H1 (cell line): ENCODE measurements at regions not wholly inside any gene's neighbourhood (a gene's known extent, or its start where the extent isn't known, plus 50 kb on each side); places are given as distances from the start of the nearest gene placed in this dataset.

Experiments used
- CTCF ChIA-PET: fragments of 300-600 bp; sonication (Branson Sonifier 250); formaldehyde crosslinking; loops from one replicate; lab custom pipeline; 2021; ENCODE audit not compliant: partially characterized antibody; lab: Charles Lee
- POLR2A ChIA-PET: fragments of 300-600 bp; sonication (Branson Sonifier 250); formaldehyde crosslinking; loops from one replicate; lab custom pipeline; 2021; ENCODE audit warnings: inconsistent platforms; ENCODE audit not compliant: partially characterized antibody; lab: Charles Lee
- DNase-seq, 2 experiments: peaks; one replicate each; pipeline versions ENCODE4 v3.0.0 to v3.0.0-alpha.2; 2010 to 2022; ENCODE audit warnings: low spot score in 2 of 2, low read depth in 1 of 2, mixed read lengths in 1 of 2
- FAIRE-seq: peaks from 2 replicates; lab custom pipeline; 2011; peaks lifted over from hg19 to GRCh38; lab: Jason Lieb, UNC
- H2AFZ ChIP-seq: 2 replicates; pipeline ENCODE4 v1.8.1; 2012; ENCODE audit warnings: low read length, inconsistent platforms
- H2AK5ac ChIP-seq: 2 replicates; pipeline ENCODE4 v1.6.1; 2013; ENCODE audit warnings: low read depth, low read length
- H2BK120ac ChIP-seq: replicated peaks from 2 replicates; pipeline ENCODE3; 2013; ENCODE audit warnings: low read depth, low read length, inconsistent platforms
- H2BK12ac ChIP-seq: 2 replicates; pipeline ENCODE4 v1.6.1; 2013; ENCODE audit warnings: low read depth, low read length
- H2BK15ac ChIP-seq: 2 replicates; pipeline ENCODE4 v1.6.1; 2013; ENCODE audit warnings: low read length
- H2BK20ac ChIP-seq: 2 replicates; pipeline ENCODE4 v1.6.1; 2013; ENCODE audit warnings: low read length
- H2BK5ac ChIP-seq: 2 replicates; pipeline ENCODE4 v1.6.1; 2013; ENCODE audit warnings: low read depth, low read length
- H3K14ac ChIP-seq: 2 replicates; pipeline ENCODE4 v1.6.1; 2013; ENCODE audit warnings: inconsistent platforms; ENCODE audit not compliant: insufficient read length
- H3K18ac ChIP-seq: 2 replicates; pipeline ENCODE4 v1.6.1; 2013; ENCODE audit warnings: low read length; ENCODE audit errors: extremely low read depth
- H3K23ac ChIP-seq: 2 replicates; pipeline ENCODE4 v1.6.1; 2013; ENCODE audit warnings: inconsistent platforms; ENCODE audit not compliant: insufficient read length
- H3K23me2 ChIP-seq: 2 replicates; pipeline ENCODE4 v1.6.1; 2013; ENCODE audit warnings: low read depth, low read length
- H3K27ac ChIP-seq: 2 replicates; pipeline ENCODE4 v1.6.1; 2011; ENCODE audit warnings: low read depth, low read length, inconsistent platforms
- H3K27me3 ChIP-seq, 4 experiments: replicated peaks in 1 of 4; 1 replicate in 1 of 4; 2 replicates in 3 of 4; pipeline versions ENCODE4 v1.6.1 to v1.8.1; 2011 to 2013; ENCODE audit warnings: low read length in 3 of 4, mild to moderate bottlenecking in 3 of 4, inconsistent platforms in 2 of 4, mixed read lengths in 2 of 4, moderate library complexity in 1 of 4; ENCODE audit not compliant: control insufficient read depth in 3 of 4, insufficient read depth in 3 of 4; ENCODE audit errors: extremely low read depth in 1 of 4
- H3K36me3 ChIP-seq, 4 experiments: 2 replicates each; pipeline versions ENCODE4 v1.6.1 to v1.8.1; 2011 to 2013; ENCODE audit warnings: mild to moderate bottlenecking in 4 of 4, low read length in 3 of 4, moderate library complexity in 2 of 4, control low read depth in 1 of 4, inconsistent platforms in 1 of 4; ENCODE audit not compliant: insufficient read depth in 4 of 4, control insufficient read depth in 2 of 4
- H3K4ac ChIP-seq: replicated peaks from 2 replicates; pipeline ENCODE3; 2013; ENCODE audit warnings: low read length, low read depth, mixed read lengths, inconsistent platforms; ENCODE audit not compliant: insufficient read length
- H3K4me1 ChIP-seq, 4 experiments: replicated peaks in 1 of 4; 1 replicate in 1 of 4; 2 replicates in 3 of 4; pipeline versions ENCODE4 v1.6.1 to v1.8.1; 2011 to 2013; ENCODE audit warnings: low read length in 3 of 4, inconsistent platforms in 2 of 4, mixed read lengths in 1 of 4; ENCODE audit not compliant: insufficient read depth in 4 of 4, control insufficient read depth in 3 of 4
- H3K4me2 ChIP-seq, 2 experiments: 2 replicates each; pipeline versions ENCODE4 v1.6.1 to v1.8.1; 2011 to 2013; ENCODE audit warnings: low read depth in 2 of 2, low read length in 2 of 2, control low read depth in 1 of 2, inconsistent platforms in 1 of 2, mild to moderate bottlenecking in 1 of 2; ENCODE audit not compliant: insufficient read depth in 1 of 2
- H3K4me3 ChIP-seq, 4 experiments: fragments of 200-600, 300-600 bp in 1 of 4; sonication (generic), shearing (Covaris generic), sonication (Bioruptor Twin) in 1 of 4; 2 replicates each; pipeline versions ENCODE4 v1.5.1 to v1.8.1; 2011 to 2016; ENCODE audit warnings: low read length in 4 of 4, low read depth in 3 of 4, control low read depth in 2 of 4, inconsistent platforms in 2 of 4, mild to moderate bottlenecking in 2 of 4, mixed read lengths in 1 of 4, moderate library complexity in 1 of 4; ENCODE audit not compliant: insufficient read depth in 2 of 4; ENCODE audit errors: extremely low read depth in 1 of 4
- H3K56ac ChIP-seq: replicated peaks from 2 replicates; pipeline ENCODE3; 2013; ENCODE audit warnings: low read depth, mild to moderate bottlenecking, mixed read lengths, low read length, inconsistent platforms; ENCODE audit not compliant: insufficient read length
- H3K79me1 ChIP-seq: 2 replicates; pipeline ENCODE4 v1.6.1; 2013; ENCODE audit warnings: low read depth, low read length, control low read depth
- H3K79me2 ChIP-seq, 2 experiments: 2 replicates each; pipeline versions ENCODE4 v1.6.1 to v1.8.1; 2012 to 2013; ENCODE audit warnings: low read length in 2 of 2, mild to moderate bottlenecking in 2 of 2, inconsistent platforms in 1 of 2; ENCODE audit not compliant: insufficient read depth in 2 of 2, control insufficient read depth in 1 of 2
- H3K9ac ChIP-seq, 4 experiments: replicated peaks in 1 of 4; 1 replicate in 1 of 4; 2 replicates in 3 of 4; pipeline versions ENCODE4 v1.6.1 to v1.8.1; 2011 to 2013; ENCODE audit warnings: low read depth in 3 of 4, low read length in 3 of 4, control low read depth in 2 of 4, mild to moderate bottlenecking in 2 of 4, moderate library complexity in 2 of 4, inconsistent platforms in 1 of 4; ENCODE audit errors: extremely low read depth in 1 of 4
- H3K9me3 ChIP-seq, 2 experiments: 2 replicates each; pipeline versions ENCODE4 v1.6.1 to v1.8.1; 2012 to 2013; ENCODE audit warnings: mild to moderate bottlenecking in 2 of 2, moderate library complexity in 2 of 2, control low read depth in 1 of 2, inconsistent platforms in 1 of 2, low read depth in 1 of 2, low read length in 1 of 2, mixed read lengths in 1 of 2; ENCODE audit not compliant: insufficient read depth in 2 of 2
- H4K20me1 ChIP-seq, 2 experiments: replicated peaks in 1 of 2; 2 replicates each; pipeline versions ENCODE3 to v1.8.1; 2011 to 2013; ENCODE audit warnings: inconsistent platforms in 2 of 2, low read length in 2 of 2, mild to moderate bottlenecking in 1 of 2; ENCODE audit not compliant: insufficient read depth in 2 of 2, control insufficient read depth in 1 of 2
- H4K5ac ChIP-seq: 2 replicates; pipeline ENCODE4 v1.6.1; 2013; ENCODE audit warnings: low read length, low read depth, mixed read lengths, inconsistent platforms; ENCODE audit not compliant: insufficient read length
- H4K8ac ChIP-seq: 2 replicates; pipeline ENCODE4 v1.8.0; 2013; ENCODE audit warnings: mild to moderate bottlenecking, moderate library complexity, low read length, inconsistent platforms; ENCODE audit not compliant: insufficient read depth; ENCODE audit errors: extremely low read depth
- H4K91ac ChIP-seq: replicated peaks from 2 replicates; pipeline ENCODE3; 2013; ENCODE audit warnings: low read length, mixed read lengths, inconsistent platforms; ENCODE audit not compliant: insufficient read length
- ATF3 ChIP-seq: IDR thresholded peaks from 2 replicates; pipeline ENCODE4 v1.6.1; 2011; ENCODE audit warnings: low read depth, mild to moderate bottlenecking, low read length; ENCODE audit not compliant: insufficient read depth
- BACH1 ChIP-seq: IDR thresholded peaks from 2 replicates; pipeline ENCODE4 v1.6.1; 2012; ENCODE audit warnings: low read length, improper control_type of control experiment
- BCL11A ChIP-seq, 2 experiments: IDR thresholded peaks; one replicate each; pipeline ENCODE4 v1.6.1; 2011; ENCODE audit warnings: low read depth in 2 of 2, low read length in 2 of 2, mild to moderate bottlenecking in 2 of 2
- BRCA1 ChIP-seq: IDR thresholded peaks from 2 replicates; pipeline ENCODE4 v1.6.1; 2012; ENCODE audit warnings: low read depth, low read length, improper control_type of control experiment
- CBX5 ChIP-seq: fragments of 300-800, 300-1000 bp; sonication (generic); IDR thresholded peaks from 2 replicates; pipeline ENCODE4 v1.7.1; 2016; ENCODE audit warnings: antibody characterized with exemption, low read length, low read depth
- CBX8 ChIP-seq: fragments of 300-800, 300-1000 bp; sonication (generic); IDR thresholded peaks from 2 replicates; pipeline ENCODE4 v1.7.1; 2016; ENCODE audit warnings: low read depth, low read length, borderline replicate concordance
- CREB1 ChIP-seq: IDR thresholded peaks from 2 replicates; pipeline ENCODE4 v1.6.1; 2012; ENCODE audit warnings: inconsistent platforms
- FOSL1 ChIP-seq: IDR thresholded peaks from 2 replicates; pipeline ENCODE4 v1.6.1; 2011; ENCODE audit warnings: mild to moderate bottlenecking, low read depth, low read length, moderate library complexity; ENCODE audit not compliant: insufficient read depth
- GABPA ChIP-seq: IDR thresholded peaks from 2 replicates; pipeline ENCODE4 v1.6.1; 2011; ENCODE audit warnings: mild to moderate bottlenecking, low read length, moderate library complexity, borderline replicate concordance; ENCODE audit not compliant: insufficient read depth
- HDAC6 ChIP-seq: IDR thresholded peaks from one replicate; pipeline ENCODE4 v1.7.1; 2012; ENCODE audit warnings: low read depth, mild to moderate bottlenecking, inconsistent platforms, low read length, moderate library complexity
- POLR2AphosphoS5 ChIP-seq: IDR thresholded peaks from 2 replicates; pipeline ENCODE4 v1.6.1; 2011; ENCODE audit warnings: low read depth, low read length
- POU5F1 ChIP-seq: IDR thresholded peaks from 2 replicates; pipeline ENCODE4 v1.6.1; 2011; ENCODE audit warnings: low read depth, mild to moderate bottlenecking, low read length, moderate library complexity
- SIN3A ChIP-seq, 2 experiments: IDR thresholded peaks in 1 of 2; conservative IDR thresholded peaks in 1 of 2; 2 replicates each; pipeline ENCODE4 v1.6.1; 2011 to 2012; ENCODE audit warnings: low read length in 2 of 2, improper control_type of control experiment in 1 of 2, low read depth in 1 of 2, mild to moderate bottlenecking in 1 of 2
- SIX5 ChIP-seq: IDR thresholded peaks from 2 replicates; pipeline ENCODE4 v1.6.1; 2011; ENCODE audit warnings: mild to moderate bottlenecking, low read depth, low read length
- TAF7 ChIP-seq: optimal IDR thresholded peaks from 2 replicates; pipeline ENCODE3; 2011; ENCODE audit warnings: low read depth, mild to moderate bottlenecking, inconsistent platforms, low read length, moderate library complexity, borderline replicate concordance
- WGBS, 2 experiments: shearing (Covaris generic) in 1 of 2; methylation state at CpG; one replicate each; pipeline versions ENCODE4 v1.1.6 to v1.1.7; 2013 to 2015; ENCODE audit warnings: low lambda C conversion rate in 2 of 2, mixed read lengths in 2 of 2, inconsistent platforms in 1 of 2, low coverage in 1 of 2, missing lambda C conversion rate in 1 of 2; ENCODE audit not compliant: insufficient replicate concordance in 2 of 2, insufficient coverage in 1 of 2, insufficient read length in 1 of 2; ENCODE audit errors: extremely low coverage in 1 of 2, missing lambda C conversion rate in 1 of 2; 5-methylcytosine and 5-hydroxymethylcytosine counted together

GRCh38 chr1:221310180-221310579 is 430.9 kb downstream of the HLX start:
- Histone ChIP-seq H2BK120ac (no peak overlapping the region), H2AFZ (0 out of 2 replicates have a peak overlapping the region, but pooled peaks have one; percentile 51)
- CTCF ChIA-PET, result interaction anchor here (0.9 kb wide), 1 partner anchor 121 kb away, joined by 3 read pairs; no protein-coding TSS in a partner anchor
- TF ChIP-seq CREB1 (no peak), SIX5 (no peak), SIN3A (conservative IDR thresholded peaks at IDR 0.05 in 1 of 2, IDR thresholded peaks at IDR 0.05 in 1 of 2; ENCODE audit: low read depth in 1 of 2, low read length in 2 of 2) (no peak), ATF3 (no peak), GABPA (no peak), FOSL1 (no peak), POLR2AphosphoS5 (no peak), CBX8 (no peak), BRCA1 (no peak), CBX5 (no peak), POU5F1 (no peak), BCL11A (IDR thresholded peaks at IDR 0.05; ENCODE audit: low read depth in 2 of 2, low read length in 2 of 2) (no peak), HDAC6 (no peak), TAF7 (no peak), BACH1 (no peak)

More at GRCh38 chr1:221310180-221310579, 430.9 kb downstream of the HLX start:
- H3K23me2 ChIP-seq, result no peaks in the 10 kb centered on the region
- H3K27ac ChIP-seq, result no peak overlapping the region
- no peak overlapping the region for H3K4me3 ChIP-seq
- POLR2A ChIA-PET, result no interaction called here
- FAIRE-seq (no peak), DNase-seq (no peak)
- H2BK20ac ChIP-seq, result no peak overlapping the region
- H3K4me1 ChIP-seq, result peaks cover 0 to 2% (median 0%) of the 10 kb centered on the region in 4 experiments; a peak in 3 of 7 replicates
- H2AK5ac ChIP-seq, result no peak overlapping the region
- WGBS, 2 experiments, result 65% methylated on average over 4 of the region's 4 CpGs; no CpG with 5 or more reads in 1 of the 2 experiments
- H3K23ac ChIP-seq, result no peak overlapping the region
- H3K27me3 ChIP-seq, result no peaks in the 10 kb centered on the region
- no peak overlapping the region for H4K5ac ChIP-seq
- H4K20me1 ChIP-seq, result no peaks in the 10 kb centered on the region
- no peak overlapping the region for H3K14ac ChIP-seq
- H3K79me1 ChIP-seq, result no peaks in the 10 kb centered on the region
- H3K9ac ChIP-seq, result no peak overlapping the region
- H3K56ac ChIP-seq, result no peak overlapping the region
- no peak overlapping the region for H4K91ac ChIP-seq
- no peaks in the 10 kb centered on the region for H3K36me3 ChIP-seq
- H4K8ac ChIP-seq, result no peak overlapping the region
- no peaks in the 10 kb centered on the region for H3K79me2 ChIP-seq
- no peak overlapping the region for H2BK12ac ChIP-seq
- no peaks in the 10 kb centered on the region for H3K9me3 ChIP-seq
- H3K18ac ChIP-seq, result no peak overlapping the region
- no peak overlapping the region for H3K4ac ChIP-seq
- no peak overlapping the region for H2BK5ac ChIP-seq
- H3K4me2 ChIP-seq, result no peak overlapping the region
- no peak overlapping the region for H2BK15ac ChIP-seq
